ENCODE measurements at regions not wholly inside any gene's neighbourhood (a gene's known extent, or its start where the extent isn't known, plus 50 kb on each side); places are given as distances from the start of the nearest gene placed in this dataset.
A peak's percentile ranks its signal among the peaks of the same experiment; 100 is the strongest.
"Not testable (repeated sequence)": the region's sequence is repeated elsewhere in the genome, so short reads cannot be mapped to it uniquely, and the experiment has no call there.

- DNase-seq (ENCODE audit: low read depth in 2 of 2) = no peak
Observed at GRCh38 chr2:228956701-228957474, 314.2 kb downstream of the PID1 start.

- DNase-seq (ENCODE audit: low read depth in 2 of 2) = no peak
Observed at GRCh38 chr2:228949831-228950230, 321.3 kb downstream of the PID1 start.

GRCh38 chr2:228945710-228946109 lies 325.4 kb downstream of the PID1 start:
- no peak for DNase-seq (ENCODE audit: low read depth in 2 of 2)

GRCh38 chr2:228942856-228943255 lies 328.2 kb downstream of the PID1 start:
- no peak for DNase-seq (ENCODE audit: low read depth in 2 of 2)

- DNase-seq (ENCODE audit: low read depth in 2 of 2) = no peak
Observed at GRCh38 chr2:228938629-228939028, 332.5 kb downstream of the PID1 start.

GRCh38 chr2:228927028-228928010 lies 343.8 kb downstream of the PID1 start:
- peak in 1 of 2 donors; percentile 21 for DNase-seq (ENCODE audit: low read depth in 2 of 2)

GRCh38 chr2:228919808-228920207 lies 351.3 kb downstream of the PID1 start:
- DNase-seq (ENCODE audit: low read depth in 2 of 2) = no peak

- no peak for DNase-seq (ENCODE audit: low read depth in 2 of 2)
Observed at GRCh38 chr2:228917220-228917619, 353.9 kb downstream of the PID1 start.

- DNase-seq (ENCODE audit: low read depth in 2 of 2) = no peak
Observed at GRCh38 chr2:228916416-228917090, 354.5 kb downstream of the PID1 start.

- DNase-seq (ENCODE audit: low read depth in 2 of 2) = no peak
Observed at GRCh38 chr2:228913176-228913575, 357.9 kb downstream of the PID1 start.

- not testable (repeated sequence) for DNase-seq (ENCODE audit: low read depth in 2 of 2)
Observed at GRCh38 chr2:228910872-228911271, 360.2 kb downstream of the PID1 start.

- no peak for DNase-seq (ENCODE audit: low read depth in 2 of 2)
Observed at GRCh38 chr2:228902176-228902575, 368.9 kb downstream of the PID1 start.

GRCh38 chr2:228901531-228901930 lies 369.6 kb downstream of the PID1 start:
- DNase-seq (ENCODE audit: low read depth in 2 of 2) = no peak

- DNase-seq (ENCODE audit: low read depth in 2 of 2) = no peak
Observed at GRCh38 chr2:228878138-228878537, 392.9 kb downstream of the PID1 start.

GRCh38 chr2:228876276-228876675 lies 394.8 kb downstream of the PID1 start:
- no peak for DNase-seq (ENCODE audit: low read depth in 2 of 2)

- no peak for DNase-seq (ENCODE audit: low read depth in 2 of 2)
Observed at GRCh38 chr2:228875152-228875900, 395.8 kb downstream of the PID1 start.

- no peak for DNase-seq (ENCODE audit: low read depth in 2 of 2)
Observed at GRCh38 chr2:228871012-228871411, 400.1 kb downstream of the PID1 start.

GRCh38 chr2:228869636-228870264 lies 401.3 kb downstream of the PID1 start:
- no peak for DNase-seq (ENCODE audit: low read depth in 2 of 2)

GRCh38 chr2:228867406-228867805 lies 403.7 kb downstream of the PID1 start:
- DNase-seq (ENCODE audit: low read depth in 2 of 2) = no peak

- DNase-seq (ENCODE audit: low read depth in 2 of 2) = no peak
Observed at GRCh38 chr2:228866781-228867180, 404.3 kb downstream of the PID1 start.

GRCh38 chr2:228866044-228866443 lies 405.0 kb downstream of the PID1 start:
- no peak for DNase-seq (ENCODE audit: low read depth in 2 of 2)
